Tibial nerve (tissue), 4 donors: ENCODE measurements at regions not wholly inside any gene's neighbourhood (a gene's known extent, or its start where the extent isn't known, plus 50 kb on each side); places are given as distances from the start of the nearest gene placed in this dataset.

Source experiments
- DNase-seq, 2 donors: peaks; one replicate each; pipeline ENCODE4 v3.0.0-alpha.2; 2019; ENCODE audit warnings: low spot score in 2 of 2
- H3K27ac ChIP-seq, 4 donors: fragments of 200-600 bp; sonication (generic) in 3 of 4; one replicate each; pipeline ENCODE4 v1.5.1; 2017 to 2019; ENCODE audit warnings: mild to moderate bottlenecking in 1 of 4
- H3K27me3 ChIP-seq, 2 donors: fragments of 200-600 bp; sonication (generic) in 1 of 2; one replicate each; pipeline versions ENCODE4 v1.5.1 to v1.6.0; 2017 to 2019
- H3K36me3 ChIP-seq, 3 donors: fragments of 200-600 bp; sonication (generic); one replicate each; pipeline ENCODE4 v1.5.1; 2018 to 2019
- H3K4me1 ChIP-seq, 4 donors: fragments of 200-600 bp; sonication (generic) in 3 of 4; one replicate each; pipeline ENCODE4 v1.5.1; 2017 to 2019
- H3K4me3 ChIP-seq, 4 donors: fragments of 200-600 bp; sonication (generic) in 3 of 4; one replicate each; pipeline ENCODE4 v1.5.1; 2017 to 2019; ENCODE audit warnings: mild to moderate bottlenecking in 1 of 4, moderate library complexity in 1 of 4
- H3K9me3 ChIP-seq, 4 donors: fragments of 200-600 bp; sonication (generic) in 3 of 4; one replicate each; pipeline ENCODE4 v1.5.1; 2017 to 2019
- EP300 ChIP-seq, 2 donors: sonication (generic); formaldehyde crosslinking; IDR thresholded peaks; one replicate each; pipeline ENCODE4 v1.6.1; 2017; ENCODE audit warnings: antibody characterized with exemption in 2 of 2, mild to moderate bottlenecking in 1 of 2
- POLR2A ChIP-seq, 2 donors: fragments of 450-650 bp; IDR thresholded peaks; one replicate each; pipeline ENCODE4 v1.6.1; 2017; ENCODE audit warnings: antibody characterized with exemption in 2 of 2, mild to moderate bottlenecking in 2 of 2, moderate library complexity in 2 of 2
- WGBS, 2 donors: methylation state at CpG; one replicate each; pipeline ENCODE4 v1.1.5; 2018; 5-methylcytosine and 5-hydroxymethylcytosine counted together
- TF ChIP-seq, protein P1 (sequence below), 5 experiments: fragments of 200-600 bp in 3 of 5; fragments of 450-650 bp in 2 of 5; sonication (generic) in 3 of 5; IDR thresholded peaks; one replicate each; pipeline ENCODE4 v1.5.1; 2016 to 2019; ENCODE audit warnings: antibody characterized with exemption in 5 of 5, mild to moderate bottlenecking in 3 of 5, moderate library complexity in 2 of 5

GRCh38 chr12:107304588-107305532 is 211.5 kb upstream of the CRY1 start:
- H3K27me3 ChIP-seq: peaks cover 0 to 7% of the 10 kb centered on the region in 2 donors
- no peak for DNase-seq
- peaks cover 0 to 4% (median 0%) of the 10 kb centered on the region in 4 donors for H3K9me3 ChIP-seq
- H3K36me3 ChIP-seq: no peaks in the 10 kb centered on the region
- 89 to 93% methylated on average over 2 of the region's 2 CpGs for WGBS, 2 donors
- no peak overlapping the region for H3K27ac ChIP-seq
- no peaks in the 10 kb centered on the region for H3K4me1 ChIP-seq
- no peak overlapping the region for H3K4me3 ChIP-seq
- TF ChIP-seq EP300 (IDR thresholded peaks at IDR 0.05): no peak
- no peak for TF ChIP-seq POLR2A (IDR thresholded peaks at IDR 0.05)
- TF ChIP-seq, protein P1, sequence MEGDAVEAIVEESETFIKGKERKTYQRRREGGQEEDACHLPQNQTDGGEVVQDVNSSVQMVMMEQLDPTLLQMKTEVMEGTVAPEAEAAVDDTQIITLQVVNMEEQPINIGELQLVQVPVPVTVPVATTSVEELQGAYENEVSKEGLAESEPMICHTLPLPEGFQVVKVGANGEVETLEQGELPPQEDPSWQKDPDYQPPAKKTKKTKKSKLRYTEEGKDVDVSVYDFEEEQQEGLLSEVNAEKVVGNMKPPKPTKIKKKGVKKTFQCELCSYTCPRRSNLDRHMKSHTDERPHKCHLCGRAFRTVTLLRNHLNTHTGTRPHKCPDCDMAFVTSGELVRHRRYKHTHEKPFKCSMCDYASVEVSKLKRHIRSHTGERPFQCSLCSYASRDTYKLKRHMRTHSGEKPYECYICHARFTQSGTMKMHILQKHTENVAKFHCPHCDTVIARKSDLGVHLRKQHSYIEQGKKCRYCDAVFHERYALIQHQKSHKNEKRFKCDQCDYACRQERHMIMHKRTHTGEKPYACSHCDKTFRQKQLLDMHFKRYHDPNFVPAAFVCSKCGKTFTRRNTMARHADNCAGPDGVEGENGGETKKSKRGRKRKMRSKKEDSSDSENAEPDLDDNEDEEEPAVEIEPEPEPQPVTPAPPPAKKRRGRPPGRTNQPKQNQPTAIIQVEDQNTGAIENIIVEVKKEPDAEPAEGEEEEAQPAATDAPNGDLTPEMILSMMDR (IDR thresholded peaks at IDR 0.05): no peak

DNA sequence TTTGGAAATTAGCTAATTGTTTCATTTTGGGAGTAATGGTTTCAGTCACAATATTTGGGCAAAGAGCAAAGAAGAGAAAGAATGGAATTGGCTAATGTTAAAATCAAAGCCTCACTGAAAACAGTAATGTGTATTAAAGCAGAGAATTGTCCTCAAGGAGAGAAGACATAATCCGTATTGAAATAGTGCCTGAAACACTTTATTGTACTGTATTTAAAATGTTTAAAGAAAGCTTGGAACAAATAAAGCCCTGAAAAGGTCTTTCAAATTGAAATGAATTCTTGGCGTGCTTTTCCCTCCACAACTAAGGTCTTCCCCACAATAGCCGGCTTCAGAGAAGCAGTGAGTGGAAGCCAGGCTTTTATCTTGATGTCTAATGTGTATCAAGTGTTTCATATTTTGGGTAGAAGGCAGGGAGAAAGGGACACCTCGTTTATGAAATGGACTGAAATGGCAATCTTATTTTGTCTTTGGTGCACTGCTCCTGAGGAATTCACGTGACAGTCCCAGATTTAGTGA is 212.9 kb upstream of the CRY1 start:
- TF ChIP-seq POLR2A (IDR thresholded peaks at IDR 0.05) (no peak), EP300 (IDR thresholded peaks at IDR 0.05) (no peak)
- TF ChIP-seq, protein P1 (IDR thresholded peaks at IDR 0.05): no peak
- no peaks in the 10 kb centered on the region for H3K4me1 ChIP-seq
- H3K27me3 ChIP-seq: peaks cover 0 to 7% of the 10 kb centered on the region in 2 donors
- no peaks in the 10 kb centered on the region for H3K36me3 ChIP-seq
- H3K4me3 ChIP-seq: no peak overlapping the region
- no peak for DNase-seq
- H3K27ac ChIP-seq: no peak overlapping the region
- WGBS, 2 donors: 32 to 40% methylated on average over 5 of the region's 5 CpGs
- H3K9me3 ChIP-seq: peaks cover 0 to 4% (median 0%) of the 10 kb centered on the region in 4 donors

DNA sequence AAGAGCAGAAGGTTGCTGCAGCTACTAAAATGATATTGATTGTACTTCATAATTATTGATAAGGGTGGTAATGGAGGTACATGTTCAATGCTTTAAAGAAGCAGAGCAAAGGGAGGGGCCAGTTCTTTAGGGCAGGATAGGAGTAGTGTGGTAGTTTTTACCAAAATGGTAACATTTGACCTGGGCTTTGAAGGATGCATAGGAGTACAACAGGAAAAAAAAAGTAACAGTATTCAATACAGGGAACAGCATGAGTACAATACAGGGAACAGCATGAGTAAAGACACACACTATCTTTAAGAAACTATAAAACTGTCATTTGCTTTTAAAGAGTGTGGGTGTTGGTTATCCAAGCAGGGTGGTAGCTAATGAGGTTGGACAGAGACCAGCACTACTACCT is 215.0 kb upstream of the CRY1 start:
- Histone ChIP-seq H3K4me1 (no peaks in the 10 kb centered on the region), H3K4me3 (no peak overlapping the region), H3K9me3 (peaks cover 0 to 4% (median 0%) of the 10 kb centered on the region in 4 donors), H3K36me3 (no peaks in the 10 kb centered on the region), H3K27ac (no peak overlapping the region), H3K27me3 (peaks cover 0 to 7% of the 10 kb centered on the region in 2 donors)
- no peak for DNase-seq
- TF ChIP-seq, protein P1 (IDR thresholded peaks at IDR 0.05): no peak
- TF ChIP-seq POLR2A (IDR thresholded peaks at IDR 0.05) (no peak), EP300 (IDR thresholded peaks at IDR 0.05) (no peak)

DNA sequence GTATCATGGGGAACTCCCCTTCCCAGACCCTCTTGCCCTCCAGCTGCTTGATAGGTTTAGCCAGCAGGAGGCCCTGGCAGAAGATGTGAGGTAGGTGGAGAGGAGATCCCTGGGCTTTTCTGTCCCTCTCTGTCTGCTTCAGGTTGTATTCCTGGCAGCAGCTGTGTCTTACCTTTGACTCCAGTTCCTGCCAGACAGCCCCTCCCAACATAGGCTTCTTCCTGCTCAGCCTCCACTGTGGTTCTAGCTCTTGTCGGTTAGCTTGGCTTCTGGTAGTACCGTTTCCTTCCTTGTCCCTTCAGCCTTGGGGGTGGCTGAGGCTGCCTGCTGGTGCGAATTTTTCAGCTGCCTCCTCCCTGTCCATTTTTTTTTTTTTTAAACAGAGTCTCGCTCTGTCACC is 215.7 kb upstream of the CRY1 start:
- 73 to 84% methylated on average over 4 of the region's 4 CpGs for WGBS, 2 donors
- Histone ChIP-seq H3K27ac (no peak overlapping the region), H3K9me3 (peaks cover 0 to 4% (median 0%) of the 10 kb centered on the region in 4 donors), H3K36me3 (no peaks in the 10 kb centered on the region), H3K27me3 (peaks cover 0 to 7% of the 10 kb centered on the region in 2 donors), H3K4me3 (no peak overlapping the region), H3K4me1 (no peaks in the 10 kb centered on the region)
- TF ChIP-seq POLR2A (IDR thresholded peaks at IDR 0.05): no peak
- TF ChIP-seq, protein P1 (IDR thresholded peaks at IDR 0.05): no peak
- no peak for TF ChIP-seq EP300 (IDR thresholded peaks at IDR 0.05)
- no peak for DNase-seq

GRCh38 chr12:107310621-107311020 is 217.3 kb upstream of the CRY1 start:
- 39 to 40% methylated on average over 4 of the region's 4 CpGs for WGBS, 2 donors
- H3K4me3 ChIP-seq: no peak overlapping the region
- H3K4me1 ChIP-seq: no peaks in the 10 kb centered on the region
- peaks cover 0 to 7% of the 10 kb centered on the region in 2 donors for H3K27me3 ChIP-seq
- TF ChIP-seq, protein P1 (IDR thresholded peaks at IDR 0.05): no peak
- TF ChIP-seq POLR2A (IDR thresholded peaks at IDR 0.05) (no peak), EP300 (IDR thresholded peaks at IDR 0.05) (no peak)
- no peaks in the 10 kb centered on the region for H3K36me3 ChIP-seq
- H3K27ac ChIP-seq: no peak overlapping the region
- peaks cover 0 to 4% (median 0%) of the 10 kb centered on the region in 4 donors for H3K9me3 ChIP-seq
- DNase-seq: no peak
